GM12878 (cell line): ENCODE measurements at regions not wholly inside any gene's neighbourhood (a gene's known extent, or its start where the extent isn't known, plus 50 kb on each side); places are given as distances from the start of the nearest gene placed in this dataset.

Source experiments
- ATAC-seq: fragments of 200-7000 bp; cut with Tn5 transposase; 3 replicates; pipeline ENCODE4 v1.9.1; 2020; ENCODE audit warnings: mild to moderate bottlenecking, moderate library complexity
- BruUV-seq: library from RNA; stranded (reverse); fragments of 400-500 nt; replicated peaks from 2 replicates; lab custom pipeline; 2021; lab: Mats Ljungman, UMichigan
- CTCF ChIA-PET: fragments of 300-600 bp; sonication (Branson Sonifier 250); formaldehyde crosslinking; extraction: SDS; loops from one replicate; lab custom pipeline; 2021; ENCODE audit warnings: inconsistent platforms; lab: Yijun Ruan, JAX
- POLR2A ChIA-PET: fragments of 350-600 bp; formaldehyde crosslinking; extraction: SDS; loops from one replicate; lab custom pipeline; 2021; ENCODE audit warnings: inconsistent platforms; lab: Charles Lee
- RAD21 ChIA-PET: fragments of 300-600 bp; sonication (Branson Sonifier 250); formaldehyde crosslinking; loops from one replicate; lab custom pipeline; 2023; ENCODE audit warnings: antibody characterized with exemption; ENCODE audit not compliant: unreplicated experiment; lab: Charles Lee
- SMC1A ChIA-PET: fragments of 300-600 bp; sonication (Branson Sonifier 250); formaldehyde crosslinking; loops from one replicate; lab custom pipeline; 2023; ENCODE audit not compliant: unreplicated experiment, uncharacterized antibody; lab: Charles Lee
- DNase-seq: peaks from one replicate; pipeline ENCODE4 v3.0.0-alpha.2; 2011; ENCODE audit warnings: low read depth, low spot score
- FAIRE-seq: peaks from 3 replicates; lab custom pipeline; 2011; peaks lifted over from hg19 to GRCh38; lab: Jason Lieb, UNC
- H2AFZ ChIP-seq: 2 replicates; pipeline ENCODE4 v1.6.0; 2011; ENCODE audit warnings: low read depth, low read length, control low read depth; ENCODE audit not compliant: control insufficient read depth
- H3K27ac ChIP-seq: 2 replicates; pipeline ENCODE4 v1.5.1; 2011; ENCODE audit warnings: control low read depth; ENCODE audit not compliant: control insufficient read depth, insufficient read depth
- H3K27me3 ChIP-seq, 2 experiments: replicated peaks in 1 of 2; 2 replicates each; pipeline versions ENCODE4 v1.6.0 to v1.6.1; 2011; ENCODE audit warnings: low read length in 1 of 2; ENCODE audit not compliant: control insufficient read depth in 2 of 2, insufficient read depth in 2 of 2
- H3K36me3 ChIP-seq, 2 experiments: 2 replicates each; pipeline ENCODE4 v1.5.1; 2011; ENCODE audit warnings: low read length in 1 of 2; ENCODE audit not compliant: control insufficient read depth in 2 of 2, insufficient read depth in 2 of 2
- H3K4me1 ChIP-seq: 2 replicates; pipeline ENCODE4 v1.6.1; 2011; ENCODE audit warnings: mild to moderate bottlenecking, low read length, moderate library complexity, mixed read lengths; ENCODE audit not compliant: control insufficient read depth, insufficient read depth
- H3K4me2 ChIP-seq: 2 replicates; pipeline ENCODE4 v1.6.0; 2011; ENCODE audit warnings: control low read depth; ENCODE audit not compliant: control insufficient read depth, insufficient read depth
- H3K4me3 ChIP-seq: fragments of 200-600 bp; sonication (generic); 2 replicates; pipeline ENCODE4 v1.5.1; 2016
- H3K79me2 ChIP-seq: 2 replicates; pipeline ENCODE4 v1.6.0; 2011; ENCODE audit warnings: low read length; ENCODE audit not compliant: control insufficient read depth, insufficient read depth
- H3K9ac ChIP-seq: 2 replicates; pipeline ENCODE4 v1.8.0; 2011; ENCODE audit warnings: low read length, control low read depth, mixed read lengths; ENCODE audit not compliant: control insufficient read depth, insufficient read depth
- H3K9me3 ChIP-seq: replicated peaks from 3 replicates; pipeline ENCODE4 v1.5.1; 2011; ENCODE audit warnings: mild to moderate bottlenecking, low read length; ENCODE audit not compliant: control insufficient read depth, insufficient read depth
- H4K20me1 ChIP-seq: 2 replicates; pipeline ENCODE4 v1.6.0; 2011; ENCODE audit not compliant: control insufficient read depth, insufficient read depth
- EED ChIP-seq: sonication (generic); IDR thresholded peaks from 2 replicates; pipeline ENCODE4 v1.6.1; 2016; ENCODE audit warnings: antibody characterized with exemption, low read depth
- ESRRA ChIP-seq: IDR thresholded peaks from 2 replicates; pipeline ENCODE4 v1.6.1; 2012; ENCODE audit warnings: mild to moderate bottlenecking, low read length, improper control_type of control experiment
- EZH2 ChIP-seq: IDR thresholded peaks from 2 replicates; pipeline ENCODE4 v1.6.1; 2012; ENCODE audit warnings: low read depth, mild to moderate bottlenecking, control low read depth, inconsistent platforms, low read length, borderline replicate concordance; ENCODE audit not compliant: control insufficient read depth
- KLF5 ChIP-seq: fragments of 450-650 bp; IDR thresholded peaks from 2 replicates; pipeline ENCODE4 v1.6.1; 2014; ENCODE audit warnings: mild to moderate bottlenecking; ENCODE audit not compliant: partially characterized antibody
- MLLT1 ChIP-seq: fragments of 450-650 bp; IDR thresholded peaks from 2 replicates; pipeline ENCODE4 v1.6.1; 2016; ENCODE audit warnings: mild to moderate bottlenecking
- WGBS: methylation state at CpG from one replicate; pipeline ENCODE4 v1.1.6; 2016; ENCODE audit warnings: low lambda C conversion rate; ENCODE audit not compliant: insufficient replicate concordance, insufficient coverage; ENCODE audit errors: missing lambda C conversion rate; 5-methylcytosine and 5-hydroxymethylcytosine counted together
- in situ Hi-C: fragments of 300-500 bp; cut with MboI; formaldehyde crosslinking; loops from 9 replicates; pipeline ENCODE4 v1.14.3; 2018; ENCODE audit warnings: mixed read lengths
- intact Hi-C: fragments of 100-400 bp; cut with micrococcal nuclease; formaldehyde crosslinking; loops from one replicate; pipeline ENCODE4 v1.14.2; 2022; ENCODE audit not compliant: unreplicated experiment

GRCh38 chr3:41097896-41098496, 101.3 kb upstream of the CTNNB1 start:
- no peaks in the 10 kb centered on the region for H3K4me1 ChIP-seq
- ATAC-seq (no peak), DNase-seq (no peak), FAIRE-seq (no peak)
- no peaks in the 10 kb centered on the region for H3K27me3 ChIP-seq
- no peaks in the 10 kb centered on the region for H4K20me1 ChIP-seq
- H3K27ac ChIP-seq = no peak overlapping the region
- ChIA-PET RAD21 (no interaction called here), CTCF (interaction anchor here (0.9 kb wide), 1 partner anchor 332 kb away, joined by 3 read pairs; no protein-coding TSS in a partner anchor), SMC1A (no interaction called here), POLR2A (no interaction called here)
- in situ Hi-C loops = no loop called here
- 0% methylated on average over 3 of the region's 3 CpGs for WGBS
- no peak overlapping the region for H3K4me3 ChIP-seq
- no peak overlapping the region for H3K9ac ChIP-seq
- no peaks in the 10 kb centered on the region for H3K36me3 ChIP-seq
- H3K9me3 ChIP-seq = no peaks in the 10 kb centered on the region; the same call in 2 of the 3 replicates
- no peak overlapping the region for H2AFZ ChIP-seq
- intact Hi-C loops = no loop called here
- TF ChIP-seq ESRRA (no peak), EED (no peak), EZH2 (no peak)
- no peaks in the 10 kb centered on the region for H3K79me2 ChIP-seq
- H3K4me2 ChIP-seq = no peak overlapping the region
- no TSS peak for BruUV-seq

- H3K27ac ChIP-seq = no peak overlapping the region
- no peaks in the 10 kb centered on the region for H3K79me2 ChIP-seq
- TF ChIP-seq KLF5 = no peak
- TF ChIP-seq MLLT1 = no peak
- TF ChIP-seq, all 136 proteins: peak for 0
- in situ Hi-C loops (no loop called here), intact Hi-C loops (no loop called here)
- no peak for FAIRE-seq
- H4K20me1 ChIP-seq = no peaks in the 10 kb centered on the region
- ATAC-seq = no peak
- ChIA-PET POLR2A (no interaction called here), CTCF (no interaction called here), RAD21 (no interaction called here), SMC1A (no interaction called here)
- H3K9me3 ChIP-seq = no peaks in the 10 kb centered on the region
- WGBS = 25% methylated on average over 1 of the region's 1 CpG
- DNase-seq = no peak
- no peaks in the 10 kb centered on the region for H3K36me3 ChIP-seq
- no peaks in the 10 kb centered on the region for H3K4me1 ChIP-seq
- no peak overlapping the region for H3K9ac ChIP-seq
- H3K27me3 ChIP-seq = no peaks in the 10 kb centered on the region
- H2AFZ ChIP-seq = no peak overlapping the region
- no peak overlapping the region for H3K4me3 ChIP-seq
- BruUV-seq = no TSS peak
- no peak overlapping the region for H3K4me2 ChIP-seq
These were observed 98.1 kb upstream of the CTNNB1 start for GRCh38 chr3:41101231-41101630.
